Gastroesophageal sphincter (tissue), 3 donors: ENCODE measurements at regions not wholly inside any gene's neighbourhood (a gene's known extent, or its start where the extent isn't known, plus 50 kb on each side); places are given as distances from the start of the nearest gene placed in this dataset.

Experiments used
- EP300 ChIP-seq: sonication (generic); formaldehyde crosslinking; IDR thresholded peaks from one replicate; pipeline ENCODE4 v1.6.1; 2017; ENCODE audit warnings: antibody characterized with exemption, mild to moderate bottlenecking
- TF ChIP-seq, protein P1 (sequence below), 4 experiments: fragments of 200-600 bp in 2 of 4; fragments of 450-650 bp in 2 of 4; sonication (generic) in 1 of 4; IDR thresholded peaks; one replicate each; pipeline ENCODE4 v1.5.1; 2017 to 2019; ENCODE audit warnings: antibody characterized with exemption in 4 of 4, mild to moderate bottlenecking in 2 of 4, moderate library complexity in 2 of 4

- no peak for TF ChIP-seq EP300
- TF ChIP-seq, protein P1, sequence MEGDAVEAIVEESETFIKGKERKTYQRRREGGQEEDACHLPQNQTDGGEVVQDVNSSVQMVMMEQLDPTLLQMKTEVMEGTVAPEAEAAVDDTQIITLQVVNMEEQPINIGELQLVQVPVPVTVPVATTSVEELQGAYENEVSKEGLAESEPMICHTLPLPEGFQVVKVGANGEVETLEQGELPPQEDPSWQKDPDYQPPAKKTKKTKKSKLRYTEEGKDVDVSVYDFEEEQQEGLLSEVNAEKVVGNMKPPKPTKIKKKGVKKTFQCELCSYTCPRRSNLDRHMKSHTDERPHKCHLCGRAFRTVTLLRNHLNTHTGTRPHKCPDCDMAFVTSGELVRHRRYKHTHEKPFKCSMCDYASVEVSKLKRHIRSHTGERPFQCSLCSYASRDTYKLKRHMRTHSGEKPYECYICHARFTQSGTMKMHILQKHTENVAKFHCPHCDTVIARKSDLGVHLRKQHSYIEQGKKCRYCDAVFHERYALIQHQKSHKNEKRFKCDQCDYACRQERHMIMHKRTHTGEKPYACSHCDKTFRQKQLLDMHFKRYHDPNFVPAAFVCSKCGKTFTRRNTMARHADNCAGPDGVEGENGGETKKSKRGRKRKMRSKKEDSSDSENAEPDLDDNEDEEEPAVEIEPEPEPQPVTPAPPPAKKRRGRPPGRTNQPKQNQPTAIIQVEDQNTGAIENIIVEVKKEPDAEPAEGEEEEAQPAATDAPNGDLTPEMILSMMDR (IDR thresholded peaks at IDR 0.05): no peak
Observed at GRCh38 chr19:28409859-28410258, 803.1 kb downstream of the UQCRFS1 start.
